Astrocyte (in vitro differentiated cells and primary cell): ENCODE measurements at regions not wholly inside any gene's neighbourhood (a gene's known extent, or its start where the extent isn't known, plus 50 kb on each side); places are given as distances from the start of the nearest gene placed in this dataset.
"Not testable (repeated sequence)": the region's sequence is repeated elsewhere in the genome, so short reads cannot be mapped to it uniquely, and the experiment has no call there.

Experiments used
- CTCF ChIP-seq: IDR thresholded peaks from 2 replicates; pipeline ENCODE4 v1.5.1; 2011; ENCODE audit warnings: low read depth, mild to moderate bottlenecking, inconsistent platforms, low read length, moderate library complexity; ENCODE audit not compliant: insufficient read depth
- EZH2 ChIP-seq: IDR thresholded peaks from 2 replicates; pipeline ENCODE4 v1.6.1; 2012; ENCODE audit warnings: mild to moderate bottlenecking, low read length, inconsistent platforms; ENCODE audit not compliant: insufficient read depth

GRCh38 chr12:20009965-20010364, 358.4 kb upstream of the PDE3A start:
- not testable (repeated sequence) for TF ChIP-seq CTCF, EZH2
